ENCODE measurements at regions not wholly inside any gene's neighbourhood (a gene's known extent, or its start where the extent isn't known, plus 50 kb on each side); places are given as distances from the start of the nearest gene placed in this dataset.

DNA sequence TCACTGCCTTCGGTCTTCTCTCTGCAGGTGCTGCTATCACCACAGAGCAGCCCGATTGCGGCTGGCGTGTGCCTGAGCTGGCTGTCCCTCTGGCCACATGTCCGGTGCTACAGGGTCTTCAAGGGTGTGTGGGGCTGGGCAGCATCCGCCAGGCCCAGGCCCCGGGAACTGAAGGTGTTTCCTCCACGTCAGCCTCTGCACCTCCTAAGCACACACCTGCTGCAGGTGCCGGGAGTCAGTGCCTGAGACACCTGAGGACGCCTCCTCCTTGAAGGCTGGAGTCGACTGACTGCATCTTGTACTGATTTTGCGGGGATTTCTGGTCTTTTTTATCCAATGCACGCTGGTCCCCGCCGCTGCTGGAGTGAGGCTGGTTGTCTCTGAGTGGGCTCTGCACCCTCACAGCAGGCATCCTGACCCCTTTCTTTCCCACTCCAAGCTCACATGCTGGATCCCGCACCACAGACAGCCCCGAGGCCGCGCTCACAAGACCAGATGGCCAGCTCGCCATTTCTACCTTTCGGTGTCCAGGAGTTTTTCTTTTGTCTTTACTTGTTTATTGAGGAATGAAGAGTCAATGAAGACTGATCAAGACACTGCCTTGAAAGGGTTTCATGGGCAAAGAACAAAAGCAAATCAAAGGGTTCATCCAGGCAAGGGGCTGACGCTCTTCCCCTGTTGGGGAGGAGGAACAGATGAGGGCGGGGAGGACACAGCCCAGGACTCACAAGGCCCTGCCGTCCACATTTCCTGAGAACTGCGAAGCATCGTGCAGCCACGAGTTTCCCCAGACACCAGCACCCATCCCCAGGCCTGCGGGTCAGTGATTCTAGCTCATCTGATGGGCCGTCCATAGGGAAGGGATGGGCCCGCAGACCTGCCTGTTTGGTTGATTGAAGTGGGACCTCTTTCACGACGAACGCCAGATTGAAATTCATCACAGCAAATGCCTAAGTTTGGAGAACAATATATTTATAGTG, 203.8 kb upstream of the SOX1 start:
- DNase-seq = no peak

DNA sequence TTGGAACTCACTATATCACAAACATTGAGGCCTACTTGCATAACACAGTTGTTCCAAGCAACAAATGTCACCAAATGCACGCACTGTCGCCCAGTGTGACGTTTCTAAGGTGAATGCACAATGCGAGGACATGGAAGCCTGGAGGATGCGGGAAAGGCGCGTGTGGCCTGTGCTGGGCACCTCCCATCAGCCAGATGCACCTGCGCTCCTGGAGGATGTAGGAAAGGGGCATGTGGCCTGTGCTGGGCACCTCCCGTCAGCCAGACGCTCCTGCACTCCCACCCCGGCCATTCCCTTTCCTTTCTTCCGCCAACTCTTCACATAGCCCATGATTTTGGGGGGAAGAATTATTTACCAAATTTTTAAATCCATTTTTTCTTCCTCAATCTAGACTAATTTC, 202.4 kb upstream of the SOX1 start:
- DNase-seq = no peak

GRCh38 chr13:111865046-111865445, 201.9 kb upstream of the SOX1 start:
- DNase-seq = no peak

DNA sequence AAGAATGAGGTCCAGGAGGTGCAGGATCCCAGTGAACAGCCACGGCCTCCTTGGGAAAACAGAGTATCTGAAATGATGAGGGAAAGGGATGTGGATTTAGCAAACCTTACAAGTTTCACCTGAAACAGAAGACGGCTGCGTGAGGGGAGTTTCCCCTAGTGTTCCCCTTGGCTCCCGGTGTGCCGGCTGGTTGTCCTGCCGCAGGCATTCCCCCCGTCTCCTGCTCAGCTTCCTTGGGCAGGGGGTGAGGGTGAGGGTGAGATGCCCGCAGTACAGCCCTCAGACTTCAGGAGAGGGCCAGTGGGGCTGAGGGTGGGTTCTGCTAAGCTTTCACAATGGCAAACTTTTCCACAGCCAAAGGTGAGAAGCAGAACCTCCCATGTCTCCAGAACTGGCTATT, 201.1 kb upstream of the SOX1 start:
- no peak for DNase-seq

DNA sequence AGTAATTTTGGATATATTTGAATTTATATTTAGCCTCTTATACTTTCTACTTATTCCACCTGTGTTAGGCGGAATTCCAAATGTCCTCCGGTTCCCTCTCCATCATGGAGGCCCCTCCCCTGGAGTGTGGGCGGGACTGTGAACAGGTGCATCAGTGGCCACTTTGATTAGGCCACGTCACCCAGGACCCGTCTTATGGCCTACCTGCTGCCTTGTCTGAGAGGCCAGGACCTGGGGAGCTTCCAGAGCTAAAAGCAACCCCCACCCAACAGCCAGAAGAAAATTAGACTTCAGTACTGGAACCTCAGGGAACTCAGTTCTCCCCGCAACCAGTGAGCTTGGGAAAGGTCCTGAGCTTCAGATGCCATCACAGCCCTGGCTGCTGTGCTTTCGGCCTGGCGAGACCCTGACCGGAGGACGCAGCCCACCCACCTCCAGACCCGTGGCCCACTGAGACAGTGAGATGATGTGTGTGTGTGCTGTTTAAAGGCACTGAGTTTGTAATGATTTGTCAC, 200.2 kb upstream of the SOX1 start:
- DNase-seq = no peak

DNA sequence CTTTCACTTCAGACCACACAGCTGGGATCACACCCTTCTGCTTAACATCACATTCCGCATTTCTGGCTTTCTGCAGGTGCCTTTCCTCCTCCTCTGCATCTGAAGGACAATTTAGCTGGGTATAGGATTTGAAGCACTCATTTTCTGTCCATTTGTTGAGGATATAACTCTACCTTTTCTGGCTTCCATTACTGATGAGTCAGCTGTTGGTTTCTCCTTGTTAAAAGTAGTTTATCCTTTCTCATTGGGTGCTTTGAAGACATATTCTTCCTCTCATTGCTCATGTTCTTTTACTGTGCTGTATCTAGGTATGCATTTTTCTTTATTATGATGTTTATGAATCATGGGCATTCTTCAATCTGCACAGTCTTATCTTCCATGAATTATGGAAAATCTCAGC, 199.3 kb upstream of the SOX1 start:
- no peak for DNase-seq

DNA sequence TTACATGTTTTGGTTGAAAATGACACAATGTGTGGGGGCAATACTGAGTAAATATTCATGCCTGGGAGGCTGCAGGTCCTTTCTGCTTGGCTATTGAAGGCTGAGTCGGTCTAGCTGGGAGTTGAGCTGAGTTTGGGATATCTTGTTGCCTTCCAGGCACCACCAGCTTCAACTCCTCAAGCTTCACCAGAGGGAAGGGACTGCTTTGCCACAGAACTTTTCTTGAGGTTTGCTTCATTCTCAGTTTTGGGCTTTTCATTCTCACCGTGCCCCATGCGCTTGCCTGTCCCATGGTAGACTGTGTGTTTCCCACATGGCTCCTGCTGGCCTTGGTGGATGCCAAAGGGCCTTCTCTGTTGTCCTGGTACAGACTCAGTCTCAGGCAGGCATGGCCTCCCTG, 198.2 kb upstream of the SOX1 start:
- DNase-seq = no peak

DNA sequence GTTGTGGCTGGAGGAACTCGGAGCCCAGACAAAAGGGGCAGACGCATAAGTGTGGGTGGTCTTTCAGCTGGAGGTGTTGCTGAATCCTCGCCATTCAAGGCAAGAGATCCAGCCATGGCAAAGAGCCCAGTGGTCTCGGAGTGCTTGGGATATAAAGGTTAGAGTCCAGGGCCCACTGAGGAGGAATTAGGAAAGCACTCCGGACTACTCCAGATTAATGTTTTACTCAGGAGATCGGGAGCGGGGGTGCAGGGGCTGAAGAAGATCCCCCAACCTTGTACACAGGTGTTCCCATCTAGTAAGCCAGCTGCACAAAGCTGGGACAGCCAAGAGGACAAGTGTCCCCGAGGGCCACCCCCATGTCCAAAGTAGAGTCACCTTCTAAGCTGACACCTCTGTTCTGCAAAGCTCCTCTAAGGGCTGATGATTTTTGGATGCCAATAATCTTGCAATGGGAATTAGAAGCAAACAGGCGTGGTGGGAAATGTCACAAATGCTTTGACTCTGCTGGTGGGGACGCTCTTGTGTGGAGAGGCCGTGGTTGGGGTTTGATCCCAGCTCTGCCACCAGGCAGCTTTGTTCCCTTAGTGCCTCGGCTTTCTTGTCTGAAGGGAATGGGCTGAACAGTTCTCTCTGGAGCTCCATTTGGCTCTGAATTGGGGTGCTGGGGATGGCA, 194.3 kb upstream of the SOX1 start:
- no peak for DNase-seq

- DNase-seq = no peak
Observed at GRCh38 chr13:111873676-111874178, 193.2 kb upstream of the SOX1 start.

- DNase-seq = no peak
Observed at GRCh38 chr13:111874981-111875380, 192.0 kb upstream of the SOX1 start.

- DNase-seq = no peak
Observed at GRCh38 chr13:111875915-111876314, 191.0 kb upstream of the SOX1 start.

- DNase-seq = no peak
Observed at GRCh38 chr13:111876506-111876905, 190.4 kb upstream of the SOX1 start.

DNA sequence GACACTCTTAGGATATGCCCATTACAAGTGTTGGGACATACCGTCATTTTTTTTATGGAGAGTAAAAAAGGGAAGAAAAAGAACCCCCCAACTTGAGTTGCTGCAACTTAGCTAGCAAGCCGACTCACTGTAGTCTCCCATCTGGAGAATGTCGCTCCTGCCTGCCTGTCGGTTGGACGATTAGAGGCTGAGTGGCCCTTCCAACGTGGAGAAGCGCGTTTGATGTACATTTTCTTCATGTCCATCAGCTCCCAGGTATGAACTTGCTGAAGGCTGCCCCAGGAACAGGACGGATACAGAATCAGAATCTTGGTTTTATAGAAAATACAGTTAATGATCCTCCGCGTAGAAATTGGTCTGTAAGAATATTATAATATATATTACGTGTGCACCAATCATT, 189.0 kb upstream of the SOX1 start:
- no peak for DNase-seq

GRCh38 chr13:111879719-111880118, 187.2 kb upstream of the SOX1 start:
- DNase-seq = no peak

GRCh38 chr13:111880185-111880584, 186.8 kb upstream of the SOX1 start:
- no peak for DNase-seq

DNA sequence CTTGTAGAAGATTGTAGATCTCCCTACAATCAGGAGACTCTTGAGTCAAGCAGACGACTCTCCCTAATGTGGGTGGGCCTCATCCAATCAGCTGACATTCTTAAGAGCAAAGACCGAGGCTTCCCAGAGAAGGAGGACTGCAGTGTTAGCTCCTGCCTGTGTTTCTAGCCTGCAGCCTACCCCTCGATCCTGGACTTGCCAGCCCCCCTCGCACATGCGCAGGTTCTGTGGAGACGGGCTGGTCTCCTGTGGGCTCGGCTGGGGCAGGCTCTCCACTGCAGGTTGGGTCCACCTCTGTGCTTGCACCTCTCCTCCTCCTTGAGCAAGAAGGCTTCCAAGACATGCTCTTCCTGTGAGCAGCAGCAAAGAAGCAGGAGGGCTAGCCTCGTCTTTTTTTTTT, 185.2 kb upstream of the SOX1 start:
- DNase-seq = no peak

DNA sequence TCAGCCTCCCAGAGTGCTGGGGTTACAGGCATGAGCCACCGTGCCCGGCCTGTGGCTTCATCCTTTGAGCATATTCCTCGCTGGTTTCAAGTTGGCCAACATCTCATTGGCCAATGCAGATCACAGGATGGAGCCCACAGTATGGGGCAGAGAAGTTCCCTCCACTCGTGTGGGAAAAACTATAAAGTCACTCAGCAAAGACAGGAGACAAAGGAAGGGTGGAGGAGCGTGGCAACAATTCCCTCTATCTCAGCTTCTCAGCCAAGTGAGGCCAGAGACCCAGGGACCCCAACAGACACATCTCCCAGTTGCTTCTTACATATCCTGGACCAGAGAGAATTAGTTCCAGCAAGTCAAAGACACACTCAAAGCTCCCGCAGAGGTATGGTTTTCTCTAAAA, 184.6 kb upstream of the SOX1 start:
- DNase-seq = no peak

DNA sequence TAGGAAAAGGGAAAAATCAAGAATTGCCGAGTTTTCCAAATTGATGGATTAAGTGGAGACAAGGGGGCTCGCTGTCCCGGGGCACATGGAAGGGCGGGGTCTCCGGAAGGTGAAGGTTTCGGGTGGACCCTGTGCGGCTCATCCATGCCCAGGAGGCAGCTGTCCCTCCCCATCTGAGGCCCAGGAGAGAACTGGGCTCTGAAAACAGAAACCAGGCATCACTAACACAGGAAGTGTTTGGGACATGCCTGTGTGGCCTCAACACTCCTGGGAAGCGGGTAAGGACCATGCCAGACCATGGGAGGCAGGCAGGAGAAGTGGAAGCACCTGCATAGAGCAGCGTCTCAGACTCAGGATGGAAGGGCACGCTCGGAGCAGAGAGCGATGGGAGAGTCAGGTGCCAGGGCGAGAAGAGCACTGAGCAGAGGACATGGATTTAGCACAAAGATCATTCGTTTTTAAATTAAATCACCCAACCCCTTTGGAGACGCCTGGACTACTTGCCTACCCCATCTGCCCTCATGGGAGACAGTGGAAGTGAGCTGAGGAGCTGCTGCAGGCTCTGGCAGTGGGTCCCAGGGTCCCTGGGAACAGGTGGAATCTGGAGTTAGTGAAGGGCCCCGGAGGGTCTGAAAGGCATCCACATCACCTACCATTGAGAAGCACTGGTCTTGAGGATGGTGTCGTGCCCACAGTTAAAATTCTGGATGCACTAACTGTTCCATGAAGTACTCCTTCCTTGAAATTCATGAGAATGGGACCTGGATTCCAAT, 183.2 kb upstream of the SOX1 start:
- no peak for DNase-seq

GRCh38 chr13:111886217-111886945, 180.6 kb upstream of the SOX1 start:
- no peak for DNase-seq

GRCh38 chr13:111893071-111893606, 173.8 kb upstream of the SOX1 start:
- DNase-seq = peak; percentile 73

Data from left kidney (tissue), 1 donor.